H9 (cell line): ENCODE measurements at regions not wholly inside any gene's neighbourhood (a gene's known extent, or its start where the extent isn't known, plus 50 kb on each side); places are given as distances from the start of the nearest gene placed in this dataset.
"Not testable (repeated sequence)": the region's sequence is repeated elsewhere in the genome, so short reads cannot be mapped to it uniquely, and the experiment has no call there.

Experiments used
- DNase-seq: peaks from one replicate; pipeline ENCODE4 v3.0.0-alpha.2; 2017
- H2AFZ ChIP-seq: one replicate; pipeline ENCODE4 v1.6.1; 2013; ENCODE audit warnings: mild to moderate bottlenecking, low read length, control low read depth, moderate library complexity
- H2AK5ac ChIP-seq: 2 replicates; pipeline ENCODE4 v1.6.1; 2013; ENCODE audit warnings: low read length, control low read depth, mixed read lengths; ENCODE audit not compliant: insufficient read length
- H2BK120ac ChIP-seq: one replicate; pipeline ENCODE4 v1.6.1; 2013; ENCODE audit warnings: low read depth, mild to moderate bottlenecking, low read length, control low read depth, inconsistent platforms; ENCODE audit not compliant: poor library complexity, severe bottlenecking
- H2BK12ac ChIP-seq: 2 replicates; pipeline ENCODE4 v1.6.1; 2013; ENCODE audit warnings: low read length, control low read depth, mixed read lengths, low read depth; ENCODE audit not compliant: insufficient read length
- H2BK15ac ChIP-seq: 2 replicates; pipeline ENCODE4 v1.6.1; 2013; ENCODE audit warnings: low read depth, low read length, control low read depth
- H2BK20ac ChIP-seq: one replicate; pipeline ENCODE4 v1.6.1; 2013; ENCODE audit warnings: low read depth, mild to moderate bottlenecking, low read length, control low read depth, inconsistent platforms; ENCODE audit not compliant: poor library complexity, severe bottlenecking
- H2BK5ac ChIP-seq: 2 replicates; pipeline ENCODE4 v1.6.1; 2013; ENCODE audit warnings: low read length, control low read depth, mixed read lengths; ENCODE audit not compliant: insufficient read length
- H3K14ac ChIP-seq: 2 replicates; pipeline ENCODE4 v1.6.1; 2013; ENCODE audit warnings: low read length, control low read depth; ENCODE audit not compliant: insufficient read depth
- H3K18ac ChIP-seq: 2 replicates; pipeline ENCODE4 v1.6.1; 2013; ENCODE audit warnings: low read depth, mild to moderate bottlenecking, mixed read lengths, low read length, control low read depth; ENCODE audit not compliant: insufficient read length
- H3K23ac ChIP-seq: 2 replicates; pipeline ENCODE4 v1.6.1; 2013; ENCODE audit warnings: low read length, control low read depth, mixed read lengths, low read depth; ENCODE audit not compliant: insufficient read length
- H3K23me2 ChIP-seq: 2 replicates; pipeline ENCODE4 v1.6.1; 2013; ENCODE audit warnings: low read depth, mild to moderate bottlenecking, mixed read lengths, low read length, control low read depth; ENCODE audit not compliant: insufficient read length, poor library complexity, severe bottlenecking
- H3K27ac ChIP-seq: 2 replicates; pipeline ENCODE4 v1.5.1; 2013; ENCODE audit warnings: low read length, control low read depth, mixed read lengths, low read depth; ENCODE audit not compliant: insufficient read length
- H3K27me3 ChIP-seq: 2 replicates; pipeline ENCODE4 v1.6.1; 2013; ENCODE audit warnings: low read length, control low read depth, inconsistent platforms; ENCODE audit not compliant: insufficient read depth
- H3K4ac ChIP-seq: 2 replicates; pipeline ENCODE4 v1.6.1; 2013; ENCODE audit warnings: low read depth, mild to moderate bottlenecking, control low read depth, inconsistent platforms, low read length, moderate library complexity
- H3K4me1 ChIP-seq: 2 replicates; pipeline ENCODE4 v1.6.1; 2013; ENCODE audit warnings: low read length, control low read depth, inconsistent platforms; ENCODE audit not compliant: insufficient read depth
- H3K4me2 ChIP-seq: 2 replicates; pipeline ENCODE4 v1.6.1; 2013; ENCODE audit warnings: low read length, control low read depth, mixed read lengths; ENCODE audit not compliant: insufficient read length, insufficient read depth
- H3K56ac ChIP-seq: 2 replicates; pipeline ENCODE4 v1.6.1; 2013; ENCODE audit warnings: low read depth, mild to moderate bottlenecking, mixed read lengths, low read length, control low read depth; ENCODE audit not compliant: insufficient read length
- H3K79me1 ChIP-seq: 2 replicates; pipeline ENCODE4 v1.6.1; 2013; ENCODE audit warnings: low read depth, mild to moderate bottlenecking, moderate library complexity, low read length, control low read depth, inconsistent platforms; ENCODE audit not compliant: insufficient read depth, poor library complexity, severe bottlenecking
- H3K79me2 ChIP-seq: 2 replicates; pipeline ENCODE4 v1.6.1; 2013; ENCODE audit warnings: low read length, control low read depth, inconsistent platforms; ENCODE audit not compliant: insufficient read depth
- H3K9ac ChIP-seq: 2 replicates; pipeline ENCODE4 v1.6.1; 2013; ENCODE audit warnings: low read length, control low read depth, mixed read lengths; ENCODE audit not compliant: insufficient read length; ENCODE audit errors: extremely low read depth
- H3K9me3 ChIP-seq: one replicate; pipeline ENCODE4 v1.6.1; 2013; ENCODE audit warnings: low read depth, low read length, inconsistent platforms; ENCODE audit not compliant: control insufficient read depth
- H3T11ph ChIP-seq: one replicate; pipeline ENCODE4 v1.6.1; 2013; ENCODE audit warnings: mild to moderate bottlenecking, low read length, control low read depth, inconsistent platforms
- H4K20me1 ChIP-seq: one replicate; pipeline ENCODE4 v1.6.1; 2013; ENCODE audit not compliant: control insufficient read depth, insufficient read length, insufficient read depth
- H4K5ac ChIP-seq: 2 replicates; pipeline ENCODE4 v1.6.1; 2013; ENCODE audit warnings: low read depth, mild to moderate bottlenecking, mixed read lengths, low read length, control low read depth; ENCODE audit not compliant: insufficient read length
- H4K8ac ChIP-seq: replicated peaks from 2 replicates; pipeline ENCODE4 v1.6.1; 2013; ENCODE audit warnings: low read length, control low read depth, mixed read lengths, low read depth; ENCODE audit not compliant: insufficient read length
- H4K91ac ChIP-seq: 2 replicates; pipeline ENCODE4 v1.6.1; 2013; ENCODE audit warnings: low read depth, mild to moderate bottlenecking, moderate library complexity, mixed read lengths, low read length, control low read depth; ENCODE audit not compliant: insufficient read length
- H3K27ac Mint-ChIP-seq, 3 experiments: 2 replicates in 2 of 3; 3 replicates in 1 of 3; pipeline ENCODE4 v1.8.0; 2020 to 2021; ENCODE audit warnings: mixed read lengths in 3 of 3, mild to moderate bottlenecking in 1 of 3, moderate library complexity in 1 of 3
- H3K27me3 Mint-ChIP-seq: 2 replicates; pipeline ENCODE4 v1.8.0; 2021; ENCODE audit warnings: low read depth, mild to moderate bottlenecking, moderate library complexity, mixed read lengths
- H3K36me3 Mint-ChIP-seq, 3 experiments: 2 replicates in 2 of 3; 3 replicates in 1 of 3; pipeline ENCODE4 v1.8.0; 2020 to 2021; ENCODE audit warnings: low read depth in 3 of 3, mixed read lengths in 3 of 3; ENCODE audit not compliant: insufficient read depth in 1 of 3
- H3K4me1 Mint-ChIP-seq, 2 experiments: 2 replicates each; pipeline ENCODE4 v1.8.0; 2020; ENCODE audit warnings: mixed read lengths in 2 of 2
- H3K4me3 Mint-ChIP-seq, 2 experiments: 2 replicates in 1 of 2; 3 replicates in 1 of 2; pipeline ENCODE4 v1.8.0; 2020 to 2021; ENCODE audit warnings: mild to moderate bottlenecking in 2 of 2, mixed read lengths in 2 of 2, moderate library complexity in 1 of 2
- H3K9me3 Mint-ChIP-seq, 2 experiments: 2 replicates in 1 of 2; 3 replicates in 1 of 2; pipeline ENCODE4 v1.8.0; 2020; ENCODE audit warnings: mild to moderate bottlenecking in 2 of 2, mixed read lengths in 2 of 2, moderate library complexity in 1 of 2
- WGBS: extraction: QIAGEN DNeasy Blood & Tissue Kit; methylation state at CpG from one replicate; pipeline ENCODE4 v1.1.7; 2013; ENCODE audit warnings: missing lambda C conversion rate, low lambda C conversion rate, mixed read lengths; ENCODE audit not compliant: insufficient read length; ENCODE audit errors: extremely low coverage; 5-methylcytosine and 5-hydroxymethylcytosine counted together
- TF ChIP-seq, protein P1 (sequence below): fragments of 200-600 bp; sonication (generic); conservative IDR thresholded peaks from 3 replicates; pipeline ENCODE4 v1.8.0; 2021; ENCODE audit warnings: antibody characterized with exemption, mild to moderate bottlenecking

DNA sequence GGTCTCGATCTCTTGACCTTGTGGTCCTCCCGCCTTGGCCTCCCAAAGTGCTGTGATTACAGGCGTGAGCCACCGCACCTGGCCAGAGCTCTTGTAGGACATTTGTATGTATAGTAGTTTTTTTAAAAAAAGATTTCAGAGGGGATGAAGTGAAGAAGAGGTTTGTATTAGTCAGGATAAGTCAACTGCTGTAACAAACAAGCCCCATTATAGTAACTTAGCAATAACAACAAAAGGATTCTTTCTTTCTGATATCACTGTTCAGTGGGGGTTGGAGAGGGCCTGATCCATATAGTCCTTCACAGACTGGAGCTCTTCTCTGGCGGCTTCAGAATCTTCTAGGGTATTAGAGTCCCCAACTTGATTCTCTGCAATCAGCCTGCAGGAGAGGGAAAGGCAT lies 50.7 kb upstream of the IL6ST start:
- Histone ChIP-seq H3K4me1 (no peaks in the 10 kb centered on the region), H4K91ac (no peak overlapping the region), H3K56ac (no peak overlapping the region), H4K8ac (no peak overlapping the region), H3T11ph (no peak overlapping the region), H3K23me2 (no peaks in the 10 kb centered on the region), H2AK5ac (no peak overlapping the region), H2BK5ac (no peak overlapping the region), H3K4me2 (no peak overlapping the region), H2AFZ (no peak overlapping the region), H3K79me1 (no peaks in the 10 kb centered on the region), H2BK20ac (no peak overlapping the region), H3K9me3 (no peaks in the 10 kb centered on the region), H3K23ac (no peak overlapping the region), H2BK15ac (no peak overlapping the region), H2BK12ac (no peak overlapping the region), H3K9ac (no peak overlapping the region), H3K27ac (no peak overlapping the region), H3K18ac (no peak overlapping the region), H4K20me1 (no peaks in the 10 kb centered on the region), H3K4ac (no peak overlapping the region), H2BK120ac (no peak overlapping the region), H3K79me2 (no peaks in the 10 kb centered on the region), H3K14ac (no peak overlapping the region), H3K27me3 (no peaks in the 10 kb centered on the region), H4K5ac (no peak overlapping the region)
- H3K36me3 Mint-ChIP-seq: peaks cover 0 to 4% (median 2%) of the 10 kb centered on the region in 3 experiments; a peak in 2 of 7 replicates
- TF ChIP-seq, protein P1, sequence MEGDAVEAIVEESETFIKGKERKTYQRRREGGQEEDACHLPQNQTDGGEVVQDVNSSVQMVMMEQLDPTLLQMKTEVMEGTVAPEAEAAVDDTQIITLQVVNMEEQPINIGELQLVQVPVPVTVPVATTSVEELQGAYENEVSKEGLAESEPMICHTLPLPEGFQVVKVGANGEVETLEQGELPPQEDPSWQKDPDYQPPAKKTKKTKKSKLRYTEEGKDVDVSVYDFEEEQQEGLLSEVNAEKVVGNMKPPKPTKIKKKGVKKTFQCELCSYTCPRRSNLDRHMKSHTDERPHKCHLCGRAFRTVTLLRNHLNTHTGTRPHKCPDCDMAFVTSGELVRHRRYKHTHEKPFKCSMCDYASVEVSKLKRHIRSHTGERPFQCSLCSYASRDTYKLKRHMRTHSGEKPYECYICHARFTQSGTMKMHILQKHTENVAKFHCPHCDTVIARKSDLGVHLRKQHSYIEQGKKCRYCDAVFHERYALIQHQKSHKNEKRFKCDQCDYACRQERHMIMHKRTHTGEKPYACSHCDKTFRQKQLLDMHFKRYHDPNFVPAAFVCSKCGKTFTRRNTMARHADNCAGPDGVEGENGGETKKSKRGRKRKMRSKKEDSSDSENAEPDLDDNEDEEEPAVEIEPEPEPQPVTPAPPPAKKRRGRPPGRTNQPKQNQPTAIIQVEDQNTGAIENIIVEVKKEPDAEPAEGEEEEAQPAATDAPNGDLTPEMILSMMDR: no peak
- DNase-seq: no peak
- H3K4me1 Mint-ChIP-seq: no peaks in the 10 kb centered on the region
- peak overlapping the region in 1 of 3 experiments; percentile 48; a peak in 2 of 7 replicates for H3K27ac Mint-ChIP-seq
- H3K9me3 Mint-ChIP-seq: peaks cover 7 to 11% of the 10 kb centered on the region in 2 experiments
- no CpG with 5 or more reads among the region's 5 CpGs for WGBS
- no peak overlapping the region for H3K4me3 Mint-ChIP-seq
- no peaks in the 10 kb centered on the region; the same call in none of the 2 replicates for H3K27me3 Mint-ChIP-seq

DNA sequence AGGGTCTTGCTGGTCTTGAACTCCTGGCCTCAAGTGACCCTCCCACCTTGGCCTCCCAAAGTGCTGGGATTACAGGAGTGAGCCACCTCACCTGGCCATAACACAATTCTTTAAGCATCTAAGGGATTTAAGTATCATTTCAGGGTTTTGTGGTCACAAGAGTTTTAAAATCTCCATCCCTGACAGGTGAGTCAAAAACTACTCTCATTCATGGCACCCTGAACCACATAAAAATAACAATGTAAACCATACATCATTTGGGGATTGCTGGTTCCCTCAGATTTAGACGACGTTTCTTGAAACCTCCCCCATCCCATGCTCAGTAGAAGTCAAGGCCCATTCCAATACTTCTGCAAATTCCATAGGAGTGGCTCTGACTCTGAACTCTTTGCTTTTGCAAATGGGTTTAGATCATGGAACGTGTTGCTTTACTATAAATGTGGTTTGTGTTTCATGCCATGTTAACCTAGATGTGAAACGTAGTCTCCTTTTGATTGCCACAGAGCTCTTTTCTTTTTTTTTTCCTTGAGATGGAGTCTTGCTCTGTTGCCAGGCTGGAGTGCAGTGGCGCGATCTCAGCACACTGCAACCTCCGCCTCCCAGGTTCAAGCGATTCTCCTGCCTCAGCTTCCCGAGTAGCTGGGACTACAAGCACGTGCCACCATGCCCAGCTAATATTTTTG lies 50.1 kb upstream of the IL6ST start:
- not testable (repeated sequence) for H2BK5ac ChIP-seq, H3K23ac ChIP-seq, H3K27me3 Mint-ChIP-seq

More for the DNA sequence above, 50.1 kb upstream of the IL6ST start:
- not testable (repeated sequence) for H3K9ac ChIP-seq, H3K56ac ChIP-seq, H3K4me2 ChIP-seq, H3K4me1 Mint-ChIP-seq, H3K4ac ChIP-seq, H3K9me3 ChIP-seq, H2BK120ac ChIP-seq, H3K79me2 ChIP-seq, H3K36me3 Mint-ChIP-seq, H2BK12ac ChIP-seq, H2BK15ac ChIP-seq, H3K4me3 Mint-ChIP-seq, DNase-seq, H3K18ac ChIP-seq, H4K91ac ChIP-seq, H3T11ph ChIP-seq, H2AK5ac ChIP-seq, H4K8ac ChIP-seq, H3K27ac ChIP-seq, H3K14ac ChIP-seq, H2AFZ ChIP-seq, H4K5ac ChIP-seq, H3K23me2 ChIP-seq, H3K79me1 ChIP-seq, H2BK20ac ChIP-seq, H4K20me1 ChIP-seq, H3K27ac Mint-ChIP-seq, H3K4me1 ChIP-seq, H3K27me3 ChIP-seq
- H3K9me3 Mint-ChIP-seq: peaks cover 7 to 11% of the 10 kb centered on the region in 2 experiments
- WGBS: no CpG with 5 or more reads among the region's 10 CpGs
